ENCODE measurements at regions not wholly inside any gene's neighbourhood (a gene's known extent, or its start where the extent isn't known, plus 50 kb on each side); places are given as distances from the start of the nearest gene placed in this dataset.
A peak's percentile ranks its signal among the peaks of the same experiment; 100 is the strongest.
"Not testable (repeated sequence)": the region's sequence is repeated elsewhere in the genome, so short reads cannot be mapped to it uniquely, and the experiment has no call there.

DNA sequence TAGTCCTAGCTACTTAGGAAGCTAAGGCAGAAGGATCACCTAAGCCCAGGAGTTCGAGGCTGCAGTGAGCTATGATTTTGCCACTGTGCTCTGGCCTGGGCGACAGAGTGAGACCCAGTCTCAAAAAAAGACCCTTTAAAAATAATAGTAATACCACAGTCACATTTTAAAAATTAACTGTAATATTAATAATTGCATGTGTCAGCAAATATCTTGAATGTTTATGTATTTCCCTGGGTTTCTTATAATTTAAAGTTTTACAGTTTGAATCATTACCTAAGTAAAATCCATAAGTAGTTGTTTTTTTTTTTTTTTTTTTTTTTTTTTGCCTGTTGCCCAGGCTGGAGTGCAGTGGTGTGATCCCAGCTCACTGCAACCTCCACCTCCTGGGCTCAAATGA is 69.2 kb downstream of the LYZL2 start:
- no peak for DNase-seq (ENCODE audit: low spot score)

DNA sequence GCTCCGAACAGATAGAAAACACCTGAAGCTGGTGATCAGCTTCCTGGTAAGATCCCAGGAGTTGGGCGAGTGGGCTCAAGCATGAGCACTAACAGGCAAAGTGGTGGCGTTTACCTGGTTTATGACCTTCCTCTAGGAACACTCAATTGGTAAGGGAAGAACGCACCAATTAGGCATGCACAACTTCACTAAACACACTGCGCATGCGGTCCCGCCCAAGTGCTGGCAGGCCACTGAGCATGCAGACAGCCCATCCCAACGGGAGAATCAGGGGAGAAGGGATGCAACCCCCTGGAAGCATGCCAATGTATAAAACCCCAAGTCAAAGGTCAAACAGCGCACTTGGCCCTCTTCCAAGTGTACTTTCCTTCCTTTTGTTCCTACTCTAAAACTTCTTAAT is 70.4 kb downstream of the LYZL2 start:
- DNase-seq (ENCODE audit: low spot score) = peak; percentile 20

DNA sequence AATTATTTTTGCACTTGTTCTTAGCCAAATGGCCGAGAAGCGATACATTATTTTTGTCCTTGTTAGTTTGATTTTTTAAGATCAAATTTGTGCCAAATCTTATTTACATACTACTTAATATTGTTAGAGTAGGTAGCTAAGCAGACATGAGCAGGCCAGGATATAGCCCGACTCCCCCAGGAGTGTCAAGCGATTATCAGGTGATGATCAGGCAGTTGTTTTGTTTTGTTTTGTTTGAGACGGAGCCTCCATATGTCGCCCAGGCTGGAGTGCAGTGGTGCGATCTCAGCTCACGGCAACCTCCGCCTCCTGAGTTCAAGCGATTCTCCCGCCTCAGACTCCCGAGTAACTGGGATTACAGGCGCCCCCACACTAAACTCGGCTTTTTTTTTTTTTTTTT is 71.1 kb downstream of the LYZL2 start:
- DNase-seq (ENCODE audit: low spot score) = no peak

DNA sequence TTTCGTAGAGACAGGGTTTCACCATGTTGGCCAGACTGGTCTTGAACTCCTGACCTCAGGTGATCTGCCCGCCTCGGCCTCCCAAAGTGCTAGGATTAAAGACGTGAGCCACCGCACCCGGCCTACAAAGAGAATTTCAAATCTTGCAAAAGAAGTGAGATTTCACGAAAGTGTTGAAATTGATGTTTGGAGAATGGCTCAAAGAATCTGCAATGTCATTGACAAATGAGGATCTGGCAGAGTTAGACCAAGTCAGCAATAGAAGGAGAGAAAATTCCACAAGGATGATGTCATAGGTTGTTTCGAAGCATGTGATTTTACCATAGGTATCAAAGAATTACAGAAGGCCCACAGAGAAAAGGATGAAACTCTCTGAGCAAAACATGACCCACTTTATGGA is 71.7 kb downstream of the LYZL2 start:
- DNase-seq (ENCODE audit: low spot score) = peak; percentile 37

DNA sequence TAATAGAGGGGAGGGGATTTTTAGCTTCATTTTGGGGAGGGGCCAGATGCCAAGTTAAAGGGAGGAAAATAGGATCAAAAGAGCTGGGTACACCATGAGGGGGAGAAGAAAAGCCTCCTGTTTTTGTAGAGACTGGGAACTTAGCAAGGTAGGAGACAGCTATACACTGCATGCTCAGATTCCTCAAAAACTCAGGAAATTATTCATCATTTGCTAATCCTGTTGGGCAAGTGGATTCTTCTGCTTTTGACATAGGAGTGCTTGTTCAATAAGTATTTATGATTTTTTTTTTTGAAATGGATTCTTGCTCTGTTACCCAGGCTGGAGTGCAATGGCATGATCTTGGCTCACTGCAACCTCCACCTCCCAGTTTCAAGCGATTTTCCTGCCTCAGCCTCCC is 73.4 kb downstream of the LYZL2 start:
- DNase-seq (ENCODE audit: low spot score) = no peak

DNA sequence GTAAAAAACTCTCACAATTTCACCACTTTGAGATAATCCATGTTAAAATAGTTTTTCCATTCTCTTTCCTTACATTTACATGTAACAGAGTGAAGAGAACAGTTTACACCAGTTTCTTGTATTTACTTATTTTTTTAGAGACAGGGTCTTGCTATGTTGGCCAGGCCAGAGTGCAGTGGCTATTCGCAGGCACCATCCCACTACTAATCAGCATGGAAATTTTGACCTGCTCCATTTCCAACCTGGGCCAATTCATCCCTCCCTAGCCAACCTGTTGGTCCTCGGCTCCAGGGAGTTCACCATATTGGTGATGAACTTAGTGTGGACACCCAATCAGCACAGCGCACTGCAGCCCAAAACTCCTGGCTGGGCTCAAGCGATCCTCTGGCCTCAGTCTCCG is 74.1 kb downstream of the LYZL2 start:
- no peak for DNase-seq (ENCODE audit: low spot score)

DNA sequence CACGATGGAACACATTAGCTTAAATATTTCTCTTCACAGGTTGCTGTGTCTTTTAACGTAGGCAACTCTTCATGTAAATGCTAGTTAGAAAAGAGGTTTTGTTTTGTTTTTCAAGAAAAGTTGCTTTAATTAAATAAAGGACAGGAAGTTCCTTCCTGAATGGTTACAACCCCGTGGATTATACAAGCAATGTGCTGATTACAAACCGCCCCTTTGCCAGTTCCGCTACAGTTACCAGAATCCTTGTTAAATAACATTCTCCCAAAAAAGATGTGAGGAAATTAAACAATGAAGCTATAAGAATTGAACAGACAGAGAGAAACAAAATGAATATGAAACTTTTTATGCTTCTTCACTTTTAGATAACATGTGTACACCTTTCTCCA is 75.1 kb downstream of the LYZL2 start:
- DNase-seq (ENCODE audit: low spot score) = no peak

DNA sequence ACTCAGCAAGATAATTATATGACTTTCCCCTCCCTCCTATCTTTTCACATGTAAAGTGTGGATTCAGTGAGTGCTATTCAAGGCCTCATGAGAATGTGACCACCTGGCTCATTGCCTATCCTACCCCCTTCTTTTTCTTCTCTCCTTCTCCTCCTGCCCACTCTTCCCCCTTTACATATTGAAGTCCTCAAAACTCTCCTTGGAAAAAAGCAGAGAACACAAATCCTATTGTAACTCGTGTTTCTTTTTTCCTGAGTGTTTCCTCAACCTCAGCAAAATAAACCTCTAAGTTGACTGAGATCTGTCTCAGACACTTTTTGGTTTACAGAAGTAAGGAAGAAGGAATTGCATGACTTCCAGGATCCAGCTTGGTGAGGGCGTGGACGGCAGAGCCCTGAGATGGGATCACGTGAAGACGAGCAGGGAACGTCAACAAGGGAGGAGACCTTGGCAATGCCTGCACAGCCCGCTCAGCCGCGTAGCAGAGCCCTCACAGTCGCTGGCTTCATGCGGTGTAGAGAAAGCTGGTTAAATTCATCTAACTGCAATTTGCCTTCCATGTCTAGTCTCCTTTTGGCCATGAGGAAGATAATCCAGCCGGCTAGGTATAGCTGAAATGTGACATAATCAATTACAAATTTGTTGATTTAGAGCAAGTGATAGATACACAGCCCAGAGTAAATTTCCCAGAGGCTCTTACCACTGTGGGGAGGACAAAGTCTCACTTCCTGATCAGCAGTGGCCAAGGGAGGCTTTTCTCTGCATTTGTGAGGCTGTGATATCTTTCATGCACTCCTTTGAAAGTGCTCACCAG is 75.7 kb downstream of the LYZL2 start:
- DNase-seq (ENCODE audit: low spot score) = no peak

DNA sequence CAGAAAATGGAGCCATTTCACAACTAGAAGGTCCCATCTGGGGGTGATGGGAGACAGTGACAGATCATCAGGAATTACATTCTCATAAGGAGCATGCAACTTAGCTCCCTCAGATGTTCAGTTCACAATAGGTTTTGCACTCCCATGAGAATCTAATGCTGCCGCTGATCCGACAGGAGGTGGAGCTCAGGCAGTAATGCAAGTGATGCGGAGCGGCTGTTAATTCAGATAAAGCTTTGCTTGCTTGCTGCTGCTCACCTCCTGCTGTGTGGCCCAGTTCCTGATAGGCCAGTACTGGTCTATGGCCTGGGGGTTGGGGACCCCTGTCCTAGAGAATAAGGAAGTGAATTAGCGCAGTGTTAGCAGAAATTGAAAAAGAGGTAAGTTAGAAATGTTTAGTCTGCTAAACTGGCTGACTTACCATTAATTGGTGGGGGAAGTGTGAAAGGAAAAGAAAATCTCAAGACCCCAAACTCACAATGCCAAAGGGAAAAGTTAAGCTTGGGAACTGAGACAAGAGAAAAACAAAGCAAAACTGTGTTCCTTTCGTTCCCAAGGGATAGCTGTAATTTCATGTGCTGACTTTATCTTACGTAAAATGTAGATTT is 76.4 kb downstream of the LYZL2 start:
- no peak for DNase-seq (ENCODE audit: low spot score)

DNA sequence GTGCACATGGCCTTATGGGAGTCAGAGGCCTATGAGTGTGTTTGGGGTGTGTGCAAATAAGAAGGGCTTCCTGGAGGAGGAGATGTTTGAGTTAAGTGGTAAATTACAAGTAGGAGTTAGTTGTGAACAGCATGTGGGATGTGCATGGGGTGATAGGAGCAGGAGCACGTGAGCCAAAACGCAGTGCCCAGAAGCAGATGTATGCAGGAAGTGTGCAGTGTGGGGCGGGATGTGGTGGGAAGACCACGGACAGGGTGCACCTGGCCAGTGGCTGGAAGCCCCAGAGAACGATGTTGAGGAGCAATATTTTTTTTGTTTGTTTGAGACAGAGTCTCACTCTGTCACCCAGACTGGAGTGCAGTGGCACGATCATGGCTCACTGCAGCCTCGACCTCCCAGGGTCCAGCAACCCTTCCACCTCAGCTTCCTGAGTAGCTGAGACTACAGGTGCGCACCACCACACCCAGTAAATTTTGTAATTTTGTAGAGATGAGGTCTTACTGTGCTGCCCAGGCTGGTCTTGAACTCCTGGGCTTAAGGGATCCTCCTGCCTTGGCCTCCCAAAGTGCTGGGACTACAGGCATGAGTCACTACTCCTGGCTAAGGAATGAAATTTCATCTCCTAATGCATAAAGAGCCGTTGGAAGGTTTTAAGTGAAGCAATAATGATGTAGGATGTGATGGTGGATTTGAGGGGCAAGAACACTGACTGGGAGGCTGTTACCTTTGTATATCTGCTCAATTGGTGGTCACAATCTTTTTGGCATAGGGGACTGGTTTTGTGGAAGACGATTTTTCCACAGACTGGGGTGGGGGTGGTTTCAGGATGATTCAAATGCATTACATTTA is 78.4 kb downstream of the LYZL2 start:
- no peak for DNase-seq (ENCODE audit: low spot score)

DNA sequence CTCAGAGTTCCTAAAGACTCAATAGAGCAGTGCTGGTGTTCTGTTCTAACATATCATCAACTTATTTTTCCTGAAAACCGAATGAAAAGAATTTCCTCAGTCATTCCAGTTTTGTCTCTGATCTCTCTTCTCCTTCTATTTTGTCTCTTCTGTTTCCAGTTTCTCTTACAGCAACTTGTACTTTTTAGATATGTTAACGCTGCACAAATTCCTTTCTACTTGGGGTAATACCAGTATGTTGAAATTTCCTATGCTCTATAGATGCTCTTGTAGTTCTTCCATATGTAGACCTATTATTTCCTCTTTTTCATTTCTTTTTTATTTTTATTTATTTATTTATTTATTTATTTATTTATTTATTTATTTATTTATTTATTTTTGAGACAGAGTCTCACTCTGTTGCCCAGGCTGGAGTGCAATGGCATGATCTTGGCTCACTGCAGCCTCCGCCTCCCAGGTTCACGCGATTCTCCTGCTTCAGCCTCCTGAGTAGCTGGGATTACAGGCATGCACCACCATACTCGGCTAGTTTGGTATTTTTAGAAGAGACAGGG is 80.3 kb downstream of the LYZL2 start:
- DNase-seq (ENCODE audit: low spot score) = not testable (repeated sequence)

DNA sequence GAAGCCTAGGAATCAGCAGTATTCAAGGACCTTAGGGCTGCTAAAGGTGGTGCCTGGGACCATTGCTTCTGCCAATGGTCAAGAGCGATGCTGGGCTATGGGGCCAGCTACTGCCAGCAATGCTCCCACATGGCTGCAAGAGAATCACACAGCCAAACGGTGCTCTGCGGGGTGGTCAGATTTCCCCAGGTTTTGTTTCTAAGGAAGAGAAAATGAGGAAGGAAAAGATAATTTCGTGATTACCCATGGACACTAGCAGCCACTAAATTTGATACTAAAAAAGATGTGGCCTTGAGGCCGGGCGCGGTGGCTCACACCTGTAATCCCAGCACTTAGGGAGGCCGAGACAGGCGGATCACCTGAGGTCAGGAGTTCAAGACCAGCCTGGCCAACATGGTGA is 83.0 kb downstream of the LYZL2 start:
- no peak for DNase-seq (ENCODE audit: low spot score)

DNA sequence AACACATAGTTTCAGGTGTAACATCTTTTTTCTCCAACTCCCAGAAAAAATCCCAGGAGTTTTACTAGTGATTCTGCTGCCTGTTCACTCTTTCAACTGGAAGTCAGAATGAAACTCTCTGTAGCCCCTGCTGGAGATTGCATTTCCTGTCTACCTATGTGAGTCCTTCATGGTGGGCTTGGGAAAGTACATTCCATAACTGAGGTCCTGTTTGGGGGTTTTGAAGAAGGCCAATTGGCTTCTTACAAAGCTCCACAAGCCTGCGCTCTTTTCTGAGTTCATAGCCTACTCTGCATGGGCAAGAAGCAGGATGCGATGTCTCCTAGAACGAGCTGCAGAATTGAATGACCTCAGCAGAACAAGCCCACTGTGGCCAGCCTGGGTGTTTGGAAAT is 86.7 kb downstream of the LYZL2 start:
- DNase-seq (ENCODE audit: low spot score) = no peak

DNA sequence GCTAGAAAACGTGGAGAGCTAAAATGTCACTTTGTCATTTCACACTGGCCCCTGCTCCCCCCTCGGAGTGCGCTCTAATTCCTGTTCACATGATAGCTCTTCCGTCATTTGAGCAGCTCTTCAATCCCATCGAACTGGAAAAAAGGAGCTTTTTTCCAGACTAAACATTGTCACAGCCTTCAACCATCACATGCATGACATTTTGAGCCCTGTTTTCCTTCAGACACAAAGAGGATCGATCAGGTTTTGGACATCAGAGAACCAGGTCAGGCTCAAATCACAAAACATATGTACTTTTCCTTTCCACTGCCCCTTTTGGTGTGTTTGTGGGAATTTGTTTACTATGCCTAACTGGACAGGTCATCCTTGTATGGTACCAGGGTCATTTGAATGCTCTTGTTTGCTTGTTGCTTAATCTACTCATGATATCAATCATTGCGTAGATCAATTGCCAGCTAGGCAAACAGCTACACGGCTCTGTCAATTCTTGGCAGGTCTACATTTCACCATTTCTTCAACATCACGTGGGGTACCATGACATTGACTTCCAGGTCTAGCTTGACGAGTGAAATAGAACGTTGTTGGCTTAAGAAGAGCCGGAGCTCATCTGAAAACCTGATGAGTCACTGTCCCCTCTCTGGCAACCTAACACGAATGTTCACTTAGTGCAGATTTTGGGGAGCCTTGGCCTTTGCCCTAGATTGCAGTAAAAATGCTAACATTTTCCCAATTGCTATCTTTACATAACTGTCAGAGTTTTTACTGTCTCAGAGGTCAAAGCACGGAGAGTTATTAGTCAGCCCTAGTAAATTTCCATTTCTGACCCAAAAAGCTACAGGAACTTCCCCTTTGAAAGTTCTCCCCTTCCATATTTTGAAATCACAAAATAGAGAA is 87.3 kb downstream of the LYZL2 start:
- no peak for DNase-seq (ENCODE audit: low spot score)

DNA sequence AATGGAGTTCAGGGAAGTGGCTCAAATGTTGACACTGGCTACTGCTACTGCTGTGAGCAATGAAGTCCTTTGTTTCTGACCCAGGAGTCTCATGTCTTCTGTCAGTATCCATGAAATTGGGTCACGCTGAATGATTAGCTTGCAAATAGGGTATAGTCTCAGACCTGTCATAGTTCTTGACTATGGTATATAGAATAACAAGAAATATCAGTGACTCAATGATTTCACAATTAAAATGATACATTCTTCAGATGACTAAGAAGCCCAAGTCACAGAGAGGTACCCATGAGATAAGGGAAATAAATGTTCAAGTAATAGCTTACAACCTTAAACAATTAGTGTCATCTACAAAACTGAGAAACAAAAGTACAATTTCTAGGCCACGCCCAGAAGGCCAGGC is 89.3 kb downstream of the LYZL2 start:
- no peak for DNase-seq (ENCODE audit: low spot score)

DNA sequence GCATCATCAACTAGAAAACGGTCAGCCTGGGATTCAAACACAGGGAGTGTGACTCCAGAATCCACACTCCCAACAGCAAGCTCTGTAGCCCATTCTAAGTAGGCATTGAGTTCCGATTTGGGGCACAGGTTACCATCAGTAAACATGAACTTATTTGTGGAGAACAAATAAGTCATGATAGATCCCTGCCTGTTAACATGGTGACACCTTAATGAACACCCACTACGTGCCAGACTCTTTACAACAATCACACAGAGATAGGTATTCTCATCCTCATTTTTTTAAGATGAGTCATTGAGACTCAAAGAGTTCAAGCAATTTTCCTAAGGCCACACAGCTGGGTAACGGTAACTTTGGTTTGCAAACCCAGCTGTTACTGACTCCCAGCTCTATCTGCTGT is 91.5 kb downstream of the LYZL2 start:
- DNase-seq (ENCODE audit: low spot score) = no peak

DNA sequence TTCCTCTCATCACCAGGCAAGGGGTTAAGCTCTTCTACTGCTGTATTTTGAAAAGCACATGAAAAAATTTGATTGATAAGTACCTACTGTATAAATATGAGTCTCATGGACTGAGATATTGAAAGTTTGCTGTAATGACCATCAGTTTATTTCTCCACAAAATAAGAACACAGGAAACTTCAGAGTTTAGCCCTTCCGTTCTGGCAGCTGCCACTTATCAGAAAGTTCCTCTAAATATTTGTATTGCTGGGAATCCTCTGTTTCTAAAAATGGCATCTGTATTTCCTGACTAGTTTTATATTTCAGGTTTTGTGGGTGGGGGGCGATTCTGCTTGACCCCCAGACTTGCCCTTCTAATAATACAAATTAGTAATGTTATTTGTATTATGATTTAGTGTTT is 92.0 kb downstream of the LYZL2 start:
- no peak for DNase-seq (ENCODE audit: low spot score)

DNA sequence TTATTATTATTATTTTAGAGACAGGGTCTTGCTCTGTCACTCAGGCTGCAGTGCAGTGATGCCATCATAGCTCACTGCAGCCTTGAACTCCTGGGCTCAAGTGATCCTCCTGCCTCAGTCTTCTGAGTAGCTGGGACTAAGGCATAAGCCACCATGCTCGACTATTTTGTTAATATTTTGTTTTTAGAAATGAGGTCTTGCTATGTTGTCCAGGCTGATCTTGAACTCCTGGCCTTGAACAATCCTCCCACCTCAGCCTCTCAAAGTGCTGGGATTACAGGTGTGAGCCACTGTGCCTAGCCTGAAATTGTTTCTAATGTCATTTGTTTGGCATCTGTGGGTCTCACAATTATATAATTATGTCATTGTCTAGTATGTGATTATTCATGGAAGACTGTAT is 92.4 kb downstream of the LYZL2 start:
- not testable (repeated sequence) for DNase-seq (ENCODE audit: low spot score)

DNA sequence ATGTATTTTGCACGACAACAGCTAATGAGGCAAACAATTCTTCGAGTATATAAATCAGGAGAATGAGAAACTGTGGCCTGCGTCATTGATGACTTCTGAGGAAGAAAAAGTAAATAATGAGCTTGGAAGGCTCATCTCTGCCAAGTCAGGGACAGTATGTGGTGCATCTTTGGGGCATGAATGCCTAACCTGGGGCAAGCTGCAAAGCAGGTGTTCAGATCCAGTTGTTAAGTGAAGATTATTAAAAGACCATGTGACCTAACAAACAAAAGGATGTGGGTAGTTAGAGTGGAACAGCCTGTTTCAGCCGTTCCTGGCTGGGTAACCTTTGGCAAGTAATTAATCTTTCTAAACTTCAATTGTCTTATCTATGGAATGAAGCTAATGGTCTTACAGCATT is 93.0 kb downstream of the LYZL2 start:
- DNase-seq (ENCODE audit: low spot score) = no peak

DNA sequence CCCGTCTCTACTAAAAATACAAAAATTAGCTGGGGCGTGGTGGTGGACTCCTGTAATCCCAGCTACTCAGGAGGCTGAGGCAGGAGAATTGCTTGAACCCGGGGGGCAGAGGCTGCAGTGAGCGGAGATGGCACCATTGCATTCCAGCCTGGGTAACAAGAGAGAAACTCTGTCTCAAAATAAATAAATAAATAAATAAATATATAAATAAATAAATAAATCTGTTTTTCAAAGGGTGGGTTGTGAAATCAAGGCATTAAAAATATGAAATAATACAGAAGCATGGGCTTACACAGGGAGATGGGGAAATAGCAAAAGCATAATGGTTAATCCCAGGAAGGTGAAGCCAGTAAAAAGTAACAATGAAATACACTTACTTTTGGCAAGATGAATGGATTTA is 93.9 kb downstream of the LYZL2 start:
- DNase-seq (ENCODE audit: low spot score) = no peak

DNA sequence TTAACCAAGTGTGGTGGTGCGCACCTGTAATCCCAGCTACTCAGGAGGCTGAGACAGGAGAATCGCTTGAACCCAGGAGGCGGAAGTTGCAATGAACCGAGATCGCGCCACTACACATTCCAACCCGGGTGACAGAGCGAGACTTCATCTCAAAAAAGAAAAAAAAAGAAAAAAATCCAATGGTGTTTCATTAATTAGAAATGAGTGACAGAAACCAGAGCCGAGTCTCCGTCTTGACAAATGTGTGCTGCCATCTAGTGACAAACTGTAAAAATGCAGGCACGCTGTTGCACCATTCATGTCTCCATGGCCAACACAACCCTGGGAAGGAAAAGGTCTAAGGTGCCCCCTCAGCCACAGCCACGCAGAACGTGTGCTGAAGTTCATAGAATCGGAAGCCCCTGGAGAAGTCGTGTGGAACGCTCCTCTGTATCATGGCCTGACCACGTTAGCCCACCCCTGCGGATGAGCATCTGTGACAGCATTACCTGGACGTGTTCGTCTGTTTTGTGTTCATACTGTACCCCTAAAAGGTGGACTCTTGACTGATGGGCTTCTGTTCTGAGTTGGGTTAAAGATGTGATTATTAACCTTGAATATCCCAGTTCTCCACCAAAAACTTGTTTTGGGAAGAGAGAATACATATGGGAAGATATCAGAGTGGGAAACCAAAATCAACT is 94.9 kb downstream of the LYZL2 start:
- DNase-seq (ENCODE audit: low spot score) = peak; percentile 60
